GM23338 (cell line): ENCODE measurements at regions not wholly inside any gene's neighbourhood (a gene's known extent, or its start where the extent isn't known, plus 50 kb on each side); places are given as distances from the start of the nearest gene placed in this dataset.

Experiments
- ATAC-seq: fragments of 200-7000 bp; cut with Tn5 transposase; 3 replicates; pipeline ENCODE4 v1.9.1; 2020
- DNase-seq: peaks from one replicate; pipeline ENCODE4 v3.0.0-alpha.2; 2015; ENCODE audit warnings: low spot score
- H2AFZ ChIP-seq: fragments of 200-600 bp; sonication (generic); 2 replicates; pipeline ENCODE4 v1.8.0; 2016; ENCODE audit warnings: antibody characterized with exemption, mild to moderate bottlenecking, moderate library complexity
- H3F3A ChIP-seq: fragments of 200-600 bp; sonication (generic); replicated peaks from 2 replicates; pipeline ENCODE4 v1.8.0; 2017; ENCODE audit warnings: antibody characterized with exemption, mixed run types, low read depth
- H3K27ac ChIP-seq: fragments of 200-600 bp; sonication (generic); 2 replicates; pipeline ENCODE4 v1.6.1; 2016; ENCODE audit warnings: low read depth
- H3K27me3 ChIP-seq: fragments of 200-600 bp; sonication (generic); 2 replicates; pipeline ENCODE4 v1.8.0; 2016; ENCODE audit warnings: mild to moderate bottlenecking, mixed run types, moderate library complexity; ENCODE audit not compliant: insufficient read depth
- H3K36me3 ChIP-seq: fragments of 200-600 bp; sonication (generic); 2 replicates; pipeline ENCODE4 v1.8.0; 2016; ENCODE audit warnings: mild to moderate bottlenecking; ENCODE audit not compliant: insufficient read depth
- H3K4me1 ChIP-seq: fragments of 200-600 bp; sonication (generic); 2 replicates; pipeline ENCODE4 v1.8.0; 2016; ENCODE audit warnings: mild to moderate bottlenecking, moderate library complexity; ENCODE audit not compliant: insufficient read depth
- H3K4me2 ChIP-seq: fragments of 200-600 bp; sonication (generic); 2 replicates; pipeline ENCODE4 v1.7.1; 2017; ENCODE audit warnings: mixed run types
- H3K4me3 ChIP-seq: fragments of 200-600 bp; sonication (generic); 2 replicates; pipeline ENCODE4 v1.6.1; 2016; ENCODE audit warnings: mixed run types
- H3K79me2 ChIP-seq: fragments of 200-600 bp; sonication (generic); replicated peaks from 2 replicates; pipeline ENCODE4 v1.8.0; 2017; ENCODE audit warnings: mild to moderate bottlenecking; ENCODE audit not compliant: insufficient read depth
- H3K9me2 ChIP-seq: fragments of 200-600 bp; sonication (generic); 2 replicates; pipeline ENCODE4 v1.8.0; 2017; ENCODE audit not compliant: insufficient read depth
- H4K20me1 ChIP-seq: fragments of 200-600 bp; sonication (generic); replicated peaks from 2 replicates; pipeline ENCODE4 v1.8.0; 2017; ENCODE audit warnings: mild to moderate bottlenecking; ENCODE audit not compliant: insufficient read depth
- H3K27ac Mint-ChIP-seq: 2 replicates; pipeline ENCODE4 v1.8.0; 2020; ENCODE audit warnings: inconsistent platforms, mild to moderate bottlenecking, moderate library complexity, mixed read lengths
- H3K27me3 Mint-ChIP-seq: 3 replicates; pipeline ENCODE4 v1.8.0; 2022; ENCODE audit warnings: low read depth, mild to moderate bottlenecking, moderate library complexity, mixed read lengths, inconsistent platforms; ENCODE audit not compliant: insufficient read depth, poor library complexity
- H3K36me3 Mint-ChIP-seq: 3 replicates; pipeline ENCODE4 v1.8.0; 2021; ENCODE audit warnings: low read depth, mild to moderate bottlenecking, inconsistent platforms, moderate library complexity, mixed read lengths
- H3K4me1 Mint-ChIP-seq: 3 replicates; pipeline ENCODE4 v1.8.0; 2020; ENCODE audit warnings: mild to moderate bottlenecking, inconsistent platforms, mixed read lengths
- H3K4me3 Mint-ChIP-seq: 3 replicates; pipeline ENCODE4 v1.8.0; 2021; ENCODE audit warnings: moderate library complexity, mild to moderate bottlenecking, inconsistent platforms, mixed read lengths
- H3K9me3 Mint-ChIP-seq: 3 replicates; pipeline ENCODE4 v1.8.0; 2020; ENCODE audit warnings: moderate library complexity, mild to moderate bottlenecking, inconsistent platforms, mixed read lengths
- CREB1 ChIP-seq: fragments of 250-450 bp; sonication (Bioruptor Pico); IDR thresholded peaks from 2 replicates; pipeline ENCODE4 v1.5.0; 2020; ENCODE audit warnings: low read depth, mild to moderate bottlenecking, moderate library complexity
- EZH2 ChIP-seq: fragments of 200-600 bp; sonication (generic); IDR thresholded peaks from one replicate; pipeline ENCODE4 v1.8.0; 2017; ENCODE audit warnings: antibody characterized with exemption, mild to moderate bottlenecking, low read depth; ENCODE audit not compliant: unreplicated experiment
- EZH2phosphoT487 ChIP-seq: fragments of 200-600 bp; sonication (generic); IDR thresholded peaks from one replicate; pipeline ENCODE4 v1.8.1; 2018; ENCODE audit warnings: antibody characterized with exemption; ENCODE audit not compliant: unreplicated experiment
- NANOG ChIP-seq: IDR thresholded peaks from 2 replicates; pipeline ENCODE4 v1.6.1; 2016; ENCODE audit warnings: antibody characterized with exemption, borderline replicate concordance
- POLR2AphosphoS5 ChIP-seq: IDR thresholded peaks from 2 replicates; pipeline ENCODE4 v1.6.1; 2016; ENCODE audit warnings: antibody characterized with exemption, low read depth
- STAT1 ChIP-seq: IDR thresholded peaks from one replicate; pipeline ENCODE4 v1.6.1; 2016; ENCODE audit warnings: antibody characterized with exemption; ENCODE audit not compliant: unreplicated experiment
- ZNF114 ChIP-seq: fragments of 250-450 bp; sonication (Bioruptor Pico); IDR thresholded peaks from 2 replicates; pipeline ENCODE4 v1.5.0; 2020; ENCODE audit warnings: mild to moderate bottlenecking, moderate library complexity
- ZNF331 ChIP-seq: fragments of 250-450 bp; sonication (Bioruptor Pico); IDR thresholded peaks from 2 replicates; pipeline ENCODE4 v1.5.0; 2020; ENCODE audit warnings: low read depth, mild to moderate bottlenecking, moderate library complexity
- TF ChIP-seq, protein P1 (sequence below): IDR thresholded peaks from 2 replicates; pipeline ENCODE4 v1.6.1; 2016; ENCODE audit warnings: antibody characterized with exemption
- TF ChIP-seq, protein P2 (sequence below): fragments of 250-450 bp; sonication (Bioruptor Pico); IDR thresholded peaks from 2 replicates; pipeline ENCODE4 v1.5.0; 2020; ENCODE audit warnings: mild to moderate bottlenecking, moderate library complexity
- TF ChIP-seq, protein P3 (sequence below), 2 experiments: fragments of 200-600 bp in 1 of 2; sonication (generic) in 1 of 2; conservative IDR thresholded peaks; 2 replicates each; pipeline versions ENCODE4 v1.5.1 to v1.6.1; 2016 to 2017; ENCODE audit warnings: antibody characterized with exemption in 2 of 2, low read depth in 2 of 2, mild to moderate bottlenecking in 2 of 2, moderate library complexity in 1 of 2

DNA sequence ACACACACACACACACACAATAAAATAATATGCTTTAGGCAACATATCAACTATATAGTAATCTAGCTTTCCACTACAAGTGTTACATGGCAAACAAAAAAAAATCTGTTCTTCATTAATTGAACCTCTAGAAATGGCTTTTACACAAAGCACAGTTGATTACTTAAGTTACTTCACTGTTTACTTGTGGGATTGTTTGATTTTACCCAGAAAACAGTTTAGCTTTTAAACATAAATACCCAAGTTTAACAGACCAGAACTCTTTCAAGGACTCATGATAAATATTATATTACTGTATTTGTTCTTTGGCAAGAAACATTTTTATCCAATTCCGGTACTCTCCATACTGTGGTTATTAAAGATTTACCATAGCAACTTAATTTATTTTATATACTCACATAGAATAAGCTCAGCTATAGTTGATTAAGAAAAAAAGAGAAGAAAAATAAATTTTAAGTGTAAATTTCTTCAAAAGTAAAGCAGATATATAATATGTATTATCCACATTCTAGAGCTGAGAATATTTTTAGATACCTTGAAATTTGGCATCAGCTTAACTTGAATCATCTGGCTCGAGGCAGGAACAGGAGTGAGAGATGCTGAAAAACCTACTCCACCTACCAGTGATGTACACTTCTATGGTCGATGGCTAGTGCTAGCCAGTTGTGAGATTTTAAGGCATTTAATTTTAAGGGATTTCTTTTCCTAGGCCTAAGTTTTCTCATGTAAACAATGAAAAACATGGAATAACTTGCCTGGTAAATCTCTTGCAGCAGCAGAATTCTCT lies 126.0 kb downstream of the BTG1 start:
- Mint-ChIP-seq H3K9me3 (no peaks in the 10 kb centered on the region), H3K36me3 (no peaks in the 10 kb centered on the region; the same call in 2 of the 3 replicates), H3K27ac (no peak overlapping the region; the same call in 1 of the 2 replicates), H3K27me3 (peaks cover 7% of the 10 kb centered on the region), H3K4me3 (no peak overlapping the region), H3K4me1 (peaks cover 14% of the 10 kb centered on the region)
- no peak for ATAC-seq
- H3K36me3 ChIP-seq, result no peaks in the 10 kb centered on the region
- no peaks in the 10 kb centered on the region for H3K27me3 ChIP-seq
- no peak overlapping the region for H3K4me3 ChIP-seq
- H3K9me2 ChIP-seq, result no peaks in the 10 kb centered on the region
- no peak overlapping the region for H3K27ac ChIP-seq
- DNase-seq, result no peak
- no peaks in the 10 kb centered on the region for H3F3A ChIP-seq
- H3K4me2 ChIP-seq, result no peak overlapping the region
- TF ChIP-seq POLR2AphosphoS5, result no peak
- TF ChIP-seq NANOG, result no peak
- TF ChIP-seq ZNF331 (CRISPR knock-in tag), result no peak
- TF ChIP-seq, protein P1, sequence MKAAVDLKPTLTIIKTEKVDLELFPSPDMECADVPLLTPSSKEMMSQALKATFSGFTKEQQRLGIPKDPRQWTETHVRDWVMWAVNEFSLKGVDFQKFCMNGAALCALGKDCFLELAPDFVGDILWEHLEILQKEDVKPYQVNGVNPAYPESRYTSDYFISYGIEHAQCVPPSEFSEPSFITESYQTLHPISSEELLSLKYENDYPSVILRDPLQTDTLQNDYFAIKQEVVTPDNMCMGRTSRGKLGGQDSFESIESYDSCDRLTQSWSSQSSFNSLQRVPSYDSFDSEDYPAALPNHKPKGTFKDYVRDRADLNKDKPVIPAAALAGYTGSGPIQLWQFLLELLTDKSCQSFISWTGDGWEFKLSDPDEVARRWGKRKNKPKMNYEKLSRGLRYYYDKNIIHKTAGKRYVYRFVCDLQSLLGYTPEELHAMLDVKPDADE, result no peak
- TF ChIP-seq EZH2phosphoT487, result no peak
- TF ChIP-seq, protein P2, sequence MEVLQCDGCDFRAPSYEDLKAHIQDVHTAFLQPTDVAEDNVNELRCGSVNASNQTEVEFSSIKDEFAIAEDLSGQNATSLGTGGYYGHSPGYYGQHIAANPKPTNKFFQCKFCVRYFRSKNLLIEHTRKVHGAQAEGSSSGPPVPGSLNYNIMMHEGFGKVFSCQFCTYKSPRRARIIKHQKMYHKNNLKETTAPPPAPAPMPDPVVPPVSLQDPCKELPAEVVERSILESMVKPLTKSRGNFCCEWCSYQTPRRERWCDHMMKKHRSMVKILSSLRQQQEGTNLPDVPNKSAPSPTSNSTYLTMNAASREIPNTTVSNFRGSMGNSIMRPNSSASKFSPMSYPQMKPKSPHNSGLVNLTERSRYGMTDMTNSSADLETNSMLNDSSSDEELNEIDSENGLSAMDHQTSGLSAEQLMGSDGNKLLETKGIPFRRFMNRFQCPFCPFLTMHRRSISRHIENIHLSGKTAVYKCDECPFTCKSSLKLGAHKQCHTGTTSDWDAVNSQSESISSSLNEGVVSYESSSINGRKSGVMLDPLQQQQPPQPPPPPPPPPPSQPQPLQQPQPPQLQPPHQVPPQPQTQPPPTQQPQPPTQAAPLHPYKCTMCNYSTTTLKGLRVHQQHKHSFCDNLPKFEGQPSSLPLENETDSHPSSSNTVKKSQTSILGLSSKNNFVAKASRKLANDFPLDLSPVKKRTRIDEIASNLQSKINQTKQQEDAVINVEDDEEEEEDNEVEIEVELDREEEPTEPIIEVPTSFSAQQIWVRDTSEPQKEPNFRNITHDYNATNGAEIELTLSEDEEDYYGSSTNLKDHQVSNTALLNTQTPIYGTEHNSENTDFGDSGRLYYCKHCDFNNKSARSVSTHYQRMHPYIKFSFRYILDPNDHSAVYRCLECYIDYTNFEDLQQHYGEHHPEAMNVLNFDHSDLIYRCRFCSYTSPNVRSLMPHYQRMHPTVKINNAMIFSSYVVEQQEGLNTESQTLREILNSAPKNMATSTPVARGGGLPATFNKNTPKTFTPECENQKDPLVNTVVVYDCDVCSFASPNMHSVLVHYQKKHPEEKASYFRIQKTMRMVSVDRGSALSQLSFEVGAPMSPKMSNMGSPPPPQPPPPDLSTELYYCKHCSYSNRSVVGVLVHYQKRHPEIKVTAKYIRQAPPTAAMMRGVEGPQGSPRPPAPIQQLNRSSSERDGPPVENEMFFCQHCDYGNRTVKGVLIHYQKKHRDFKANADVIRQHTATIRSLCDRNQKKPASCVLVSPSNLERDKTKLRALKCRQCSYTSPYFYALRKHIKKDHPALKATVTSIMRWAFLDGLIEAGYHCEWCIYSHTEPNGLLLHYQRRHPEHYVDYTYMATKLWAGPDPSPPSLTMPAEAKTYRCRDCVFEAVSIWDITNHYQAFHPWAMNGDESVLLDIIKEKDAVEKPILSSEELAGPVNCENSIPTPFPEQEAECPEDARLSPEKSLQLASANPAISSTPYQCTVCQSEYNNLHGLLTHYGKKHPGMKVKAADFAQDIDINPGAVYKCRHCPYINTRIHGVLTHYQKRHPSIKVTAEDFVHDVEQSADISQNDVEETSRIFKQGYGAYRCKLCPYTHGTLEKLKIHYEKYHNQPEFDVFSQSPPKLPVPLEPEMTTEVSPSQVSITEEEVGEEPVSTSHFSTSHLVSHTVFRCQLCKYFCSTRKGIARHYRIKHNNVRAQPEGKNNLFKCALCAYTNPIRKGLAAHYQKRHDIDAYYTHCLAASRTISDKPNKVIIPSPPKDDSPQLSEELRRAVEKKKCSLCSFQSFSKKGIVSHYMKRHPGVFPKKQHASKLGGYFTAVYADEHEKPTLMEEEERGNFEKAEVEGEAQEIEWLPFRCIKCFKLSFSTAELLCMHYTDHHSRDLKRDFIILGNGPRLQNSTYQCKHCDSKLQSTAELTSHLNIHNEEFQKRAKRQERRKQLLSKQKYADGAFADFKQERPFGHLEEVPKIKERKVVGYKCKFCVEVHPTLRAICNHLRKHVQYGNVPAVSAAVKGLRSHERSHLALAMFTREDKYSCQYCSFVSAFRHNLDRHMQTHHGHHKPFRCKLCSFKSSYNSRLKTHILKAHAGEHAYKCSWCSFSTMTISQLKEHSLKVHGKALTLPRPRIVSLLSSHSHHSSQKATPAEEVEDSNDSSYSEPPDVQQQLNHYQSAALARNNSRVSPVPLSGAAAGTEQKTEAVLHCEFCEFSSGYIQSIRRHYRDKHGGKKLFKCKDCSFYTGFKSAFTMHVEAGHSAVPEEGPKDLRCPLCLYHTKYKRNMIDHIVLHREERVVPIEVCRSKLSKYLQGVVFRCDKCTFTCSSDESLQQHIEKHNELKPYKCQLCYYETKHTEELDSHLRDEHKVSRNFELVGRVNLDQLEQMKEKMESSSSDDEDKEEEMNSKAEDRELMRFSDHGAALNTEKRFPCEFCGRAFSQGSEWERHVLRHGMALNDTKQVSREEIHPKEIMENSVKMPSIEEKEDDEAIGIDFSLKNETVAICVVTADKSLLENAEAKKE (CRISPR knock-in tag), result no peak
- no peak for TF ChIP-seq STAT1
- no peak for TF ChIP-seq EZH2
- no peak for TF ChIP-seq CREB1
- no peak for TF ChIP-seq ZNF114 (CRISPR knock-in tag)
- TF ChIP-seq, protein P3, sequence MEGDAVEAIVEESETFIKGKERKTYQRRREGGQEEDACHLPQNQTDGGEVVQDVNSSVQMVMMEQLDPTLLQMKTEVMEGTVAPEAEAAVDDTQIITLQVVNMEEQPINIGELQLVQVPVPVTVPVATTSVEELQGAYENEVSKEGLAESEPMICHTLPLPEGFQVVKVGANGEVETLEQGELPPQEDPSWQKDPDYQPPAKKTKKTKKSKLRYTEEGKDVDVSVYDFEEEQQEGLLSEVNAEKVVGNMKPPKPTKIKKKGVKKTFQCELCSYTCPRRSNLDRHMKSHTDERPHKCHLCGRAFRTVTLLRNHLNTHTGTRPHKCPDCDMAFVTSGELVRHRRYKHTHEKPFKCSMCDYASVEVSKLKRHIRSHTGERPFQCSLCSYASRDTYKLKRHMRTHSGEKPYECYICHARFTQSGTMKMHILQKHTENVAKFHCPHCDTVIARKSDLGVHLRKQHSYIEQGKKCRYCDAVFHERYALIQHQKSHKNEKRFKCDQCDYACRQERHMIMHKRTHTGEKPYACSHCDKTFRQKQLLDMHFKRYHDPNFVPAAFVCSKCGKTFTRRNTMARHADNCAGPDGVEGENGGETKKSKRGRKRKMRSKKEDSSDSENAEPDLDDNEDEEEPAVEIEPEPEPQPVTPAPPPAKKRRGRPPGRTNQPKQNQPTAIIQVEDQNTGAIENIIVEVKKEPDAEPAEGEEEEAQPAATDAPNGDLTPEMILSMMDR (conservative IDR thresholded peaks at IDR 0.05; ENCODE audit: low read depth in 2 of 2), result no peak
- H3K79me2 ChIP-seq, result no peaks in the 10 kb centered on the region
- H3K4me1 ChIP-seq, result peaks cover 15% of the 10 kb centered on the region
- H2AFZ ChIP-seq, result no peak overlapping the region
- no peaks in the 10 kb centered on the region for H4K20me1 ChIP-seq
